ENCODE measurements at regions not wholly inside any gene's neighbourhood (a gene's known extent, or its start where the extent isn't known, plus 50 kb on each side); places are given as distances from the start of the nearest gene placed in this dataset.

- no peak overlapping the region for H3K27ac ChIP-seq
Measured at GRCh38 chr1:55386456-55386855, 171.3 kb upstream of the USP24 start.

DNA sequence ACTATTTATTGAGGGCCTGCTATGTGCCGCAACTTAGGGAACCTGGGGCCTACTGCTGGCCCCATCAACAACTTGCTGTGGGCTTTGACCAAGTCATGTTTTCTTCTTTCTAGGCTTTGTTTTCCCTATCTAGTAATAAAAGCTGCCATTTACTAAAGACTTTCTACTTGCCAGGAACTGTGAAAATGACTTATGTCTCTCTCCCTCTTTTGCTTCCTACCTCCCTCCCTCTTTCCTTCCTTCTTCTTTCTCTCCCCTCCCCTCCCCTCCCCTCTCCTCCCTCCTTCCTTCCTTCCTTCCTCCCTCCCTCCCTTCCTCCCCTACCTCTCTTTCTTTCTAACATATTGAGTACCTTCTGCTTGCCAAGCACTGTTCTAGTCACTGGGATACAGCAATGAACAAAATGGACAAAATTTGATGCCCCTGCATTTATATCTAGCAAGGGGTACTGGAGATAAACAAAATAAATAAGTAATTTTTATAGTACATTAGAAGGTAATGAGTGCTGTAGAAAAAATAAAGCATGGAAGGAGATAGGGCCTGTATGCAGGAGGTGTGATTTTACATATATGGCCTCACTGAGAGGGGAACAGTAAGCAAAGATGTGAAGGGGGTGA is 170.3 kb upstream of the USP24 start:
- TF ChIP-seq, protein P1, sequence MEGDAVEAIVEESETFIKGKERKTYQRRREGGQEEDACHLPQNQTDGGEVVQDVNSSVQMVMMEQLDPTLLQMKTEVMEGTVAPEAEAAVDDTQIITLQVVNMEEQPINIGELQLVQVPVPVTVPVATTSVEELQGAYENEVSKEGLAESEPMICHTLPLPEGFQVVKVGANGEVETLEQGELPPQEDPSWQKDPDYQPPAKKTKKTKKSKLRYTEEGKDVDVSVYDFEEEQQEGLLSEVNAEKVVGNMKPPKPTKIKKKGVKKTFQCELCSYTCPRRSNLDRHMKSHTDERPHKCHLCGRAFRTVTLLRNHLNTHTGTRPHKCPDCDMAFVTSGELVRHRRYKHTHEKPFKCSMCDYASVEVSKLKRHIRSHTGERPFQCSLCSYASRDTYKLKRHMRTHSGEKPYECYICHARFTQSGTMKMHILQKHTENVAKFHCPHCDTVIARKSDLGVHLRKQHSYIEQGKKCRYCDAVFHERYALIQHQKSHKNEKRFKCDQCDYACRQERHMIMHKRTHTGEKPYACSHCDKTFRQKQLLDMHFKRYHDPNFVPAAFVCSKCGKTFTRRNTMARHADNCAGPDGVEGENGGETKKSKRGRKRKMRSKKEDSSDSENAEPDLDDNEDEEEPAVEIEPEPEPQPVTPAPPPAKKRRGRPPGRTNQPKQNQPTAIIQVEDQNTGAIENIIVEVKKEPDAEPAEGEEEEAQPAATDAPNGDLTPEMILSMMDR (conservative IDR thresholded peaks at IDR 0.05), result no peak
- no peak overlapping the region for H3K27ac ChIP-seq

More at GRCh38 chr1:55386456-55386855, 171.3 kb upstream of the USP24 start:
- TF ChIP-seq, protein P1 (conservative IDR thresholded peaks at IDR 0.05), result no peak

DNA sequence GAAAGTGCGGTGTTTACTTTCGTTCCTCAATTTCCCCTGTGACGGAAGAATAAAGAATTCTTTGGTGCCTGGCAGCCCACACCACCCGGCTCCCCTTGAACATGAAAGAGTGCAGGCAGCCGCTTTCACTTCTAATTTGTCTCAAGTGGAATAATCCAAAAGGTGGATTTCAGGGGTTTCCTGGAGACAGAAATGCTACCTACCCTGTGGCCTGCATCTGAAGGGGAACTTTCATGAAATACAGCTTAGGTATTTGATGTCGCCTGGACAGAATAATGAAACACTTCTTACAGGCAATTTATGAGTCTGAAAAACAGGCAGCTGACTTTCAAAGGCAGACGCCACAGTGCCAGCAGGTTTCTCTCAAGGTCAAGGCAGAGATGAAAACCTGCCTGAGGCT is 169.5 kb upstream of the USP24 start:
- TF ChIP-seq, protein P1 (conservative IDR thresholded peaks at IDR 0.05), result no peak

DNA sequence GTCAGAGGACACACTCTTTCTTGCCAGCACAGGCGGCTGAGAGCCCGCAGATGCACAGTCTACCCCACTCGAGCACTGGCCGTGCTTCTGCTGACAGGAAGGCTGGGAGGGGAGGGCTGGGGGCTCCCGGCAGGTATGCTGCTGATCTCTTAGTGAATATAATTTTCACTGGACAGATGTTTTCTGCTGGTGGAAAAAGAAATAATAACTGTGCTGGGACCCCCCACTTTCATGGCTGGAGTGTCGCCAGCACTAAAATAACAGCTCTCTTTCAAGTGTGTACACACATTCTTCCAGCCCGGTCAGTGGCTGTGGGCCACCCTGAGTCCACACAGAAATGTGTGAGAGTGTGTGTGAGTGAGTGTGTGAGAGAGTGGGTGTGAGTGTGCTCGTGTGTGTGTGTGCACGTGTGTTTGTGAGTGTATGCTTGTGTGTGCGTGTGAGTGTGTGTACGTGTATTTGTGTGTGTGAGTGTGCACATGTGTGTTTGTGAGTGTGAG is 167.7 kb upstream of the USP24 start:
- TF ChIP-seq, protein P1 (conservative IDR thresholded peaks at IDR 0.05), result no peak
- no peak overlapping the region for H3K27ac ChIP-seq

More for the DNA sequence above, 169.5 kb upstream of the USP24 start:
- no peak overlapping the region for H3K27ac ChIP-seq

DNA sequence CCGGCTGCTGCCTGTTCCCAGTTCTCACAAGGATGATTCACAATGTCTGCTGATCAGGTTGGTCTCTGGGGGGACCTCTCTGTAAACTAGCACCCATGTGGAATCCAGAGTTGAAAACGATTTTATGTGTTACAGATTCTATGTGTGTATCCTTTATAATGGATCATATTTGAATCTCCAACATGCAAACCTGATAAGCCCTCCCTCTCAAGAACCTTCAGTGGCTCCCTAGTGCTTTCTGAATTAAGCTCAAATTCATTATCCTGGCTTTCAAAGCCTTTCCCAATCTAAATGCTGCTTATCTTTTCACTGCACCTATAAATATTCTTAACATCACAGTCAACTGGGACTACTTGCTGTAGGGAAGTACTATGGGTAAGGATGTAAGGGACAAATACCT is 166.8 kb upstream of the USP24 start:
- TF ChIP-seq, protein P1 (conservative IDR thresholded peaks at IDR 0.05), result no peak
- H3K27ac ChIP-seq, result no peak overlapping the region

- TF ChIP-seq, protein P1 (conservative IDR thresholded peaks at IDR 0.05), result no peak
- no peak overlapping the region for H3K27ac ChIP-seq
Measured at GRCh38 chr1:55381491-55381890, 166.3 kb upstream of the USP24 start.

- TF ChIP-seq, protein P1 (conservative IDR thresholded peaks at IDR 0.05), result no peak
- H3K27ac ChIP-seq, result no peak overlapping the region
Measured at GRCh38 chr1:55380355-55380970, 165.3 kb upstream of the USP24 start.

All from VCaP (cell line).